Tibial nerve (tissue), 4 donors: ENCODE measurements at regions not wholly inside any gene's neighbourhood (a gene's known extent, or its start where the extent isn't known, plus 50 kb on each side); places are given as distances from the start of the nearest gene placed in this dataset.
"Not testable (repeated sequence)": the region's sequence is repeated elsewhere in the genome, so short reads cannot be mapped to it uniquely, and the experiment has no call there.

Source experiments
- CTCF ChIP-seq, 5 experiments: fragments of 200-600 bp in 3 of 5; fragments of 450-650 bp in 2 of 5; sonication (generic) in 3 of 5; IDR thresholded peaks; one replicate each; pipeline ENCODE4 v1.5.1; 2016 to 2019; ENCODE audit warnings: antibody characterized with exemption in 5 of 5, mild to moderate bottlenecking in 3 of 5, moderate library complexity in 2 of 5
- EP300 ChIP-seq, 2 donors: sonication (generic); formaldehyde crosslinking; IDR thresholded peaks; one replicate each; pipeline ENCODE4 v1.6.1; 2017; ENCODE audit warnings: antibody characterized with exemption in 2 of 2, mild to moderate bottlenecking in 1 of 2

GRCh38 chr6:44037276-44037675, 90.0 kb downstream of the MRPL14 start:
- not testable (repeated sequence) for TF ChIP-seq CTCF, EP300 (IDR thresholded peaks at IDR 0.05)
